Gastrocnemius medialis (tissue), 4 donors: ENCODE measurements at regions not wholly inside any gene's neighbourhood (a gene's known extent, or its start where the extent isn't known, plus 50 kb on each side); places are given as distances from the start of the nearest gene placed in this dataset.
"Not testable (repeated sequence)": the region's sequence is repeated elsewhere in the genome, so short reads cannot be mapped to it uniquely, and the experiment has no call there.

Experiments used
- ATAC-seq, 2 donors: fragments of 150-250 bp; one replicate each; pipeline ENCODE4 v1.9.1; 2016
- DNase-seq, 2 donors: peaks; one replicate each; pipeline ENCODE4 v3.0.0-alpha.2; 2019
- H3K27ac ChIP-seq, 4 donors: fragments of 200-600 bp; sonication (generic); 1 replicate in 1 of 4; 2 replicates in 3 of 4; pipeline ENCODE4 v1.5.1; 2016 to 2018; ENCODE audit warnings: mild to moderate bottlenecking in 2 of 4, moderate library complexity in 1 of 4
- H3K27me3 ChIP-seq, 3 donors: fragments of 200-600 bp; sonication (generic) in 2 of 3; 1 replicate in 1 of 3; 2 replicates in 2 of 3; pipeline versions ENCODE4 v1.5.1 to v1.6.0; 2016 to 2019; ENCODE audit warnings: mild to moderate bottlenecking in 1 of 3, moderate library complexity in 1 of 3
- H3K36me3 ChIP-seq, 2 donors: fragments of 200-600 bp; sonication (generic) in 1 of 2; one replicate each; pipeline ENCODE4 v1.5.1; 2017 to 2018
- H3K4me1 ChIP-seq, 2 donors: fragments of 200-600 bp; sonication (generic) in 1 of 2; one replicate each; pipeline ENCODE4 v1.5.1; 2016 to 2017; ENCODE audit warnings: mild to moderate bottlenecking in 2 of 2
- H3K4me3 ChIP-seq, 4 donors: fragments of 200-600 bp; sonication (generic) in 3 of 4; 1 replicate in 1 of 4; 2 replicates in 3 of 4; pipeline ENCODE4 v1.5.1; 2016 to 2019; ENCODE audit warnings: mild to moderate bottlenecking in 2 of 4
- H3K9me3 ChIP-seq, 3 donors: fragments of 200-600 bp; sonication (generic) in 2 of 3; 1 replicate in 1 of 3; 2 replicates in 2 of 3; pipeline ENCODE4 v1.5.1; 2016 to 2019
- CTCF ChIP-seq, 5 experiments: fragments of 450-650 bp in 3 of 5; fragments of 200-600 bp in 2 of 5; sonication (generic) in 2 of 5; IDR thresholded peaks in 4 of 5; conservative IDR thresholded peaks in 1 of 5; 1 replicate in 4 of 5; 2 replicates in 1 of 5; pipeline ENCODE4 v1.5.1; 2016 to 2019; ENCODE audit warnings: antibody characterized with exemption in 5 of 5, mild to moderate bottlenecking in 3 of 5, moderate library complexity in 3 of 5
- POLR2A ChIP-seq, 2 donors: fragments of 450-650 bp; IDR thresholded peaks; one replicate each; pipeline ENCODE4 v1.6.1; 2017; ENCODE audit warnings: antibody characterized with exemption in 2 of 2, mild to moderate bottlenecking in 2 of 2, moderate library complexity in 2 of 2
- in situ Hi-C, 4 donors: fragments of 200-750 bp; cut with MboI; loops; one replicate each; pipeline versions ENCODE4 v1.15.0 to v1.8.0; 2017; ENCODE audit warnings: low sequenced_read_pairs in 4 of 4
- intact Hi-C: fragments of 100-400 bp; cut with DNase I; formaldehyde crosslinking; loops from one replicate; pipeline ENCODE4 v1.15.1; 2023; ENCODE audit warnings: low total_unique reads

GRCh38 chr1:78303620-78304019 lies 187.2 kb upstream of the PTGFR start:
- TF ChIP-seq POLR2A (IDR thresholded peaks at IDR 0.05) (no peak), CTCF (IDR thresholded peaks at IDR 0.05 in 4 of 5, conservative IDR thresholded peaks at IDR 0.05 in 1 of 5) (no peak)
- Histone ChIP-seq H3K27me3 (no peaks in the 10 kb centered on the region), H3K4me1 (no peaks in the 10 kb centered on the region), H3K27ac (peak overlapping the region in 2 of 4 donors; percentile 3 to 36), H3K4me3 (no peak overlapping the region), H3K36me3 (no peaks in the 10 kb centered on the region), H3K9me3 (no peaks in the 10 kb centered on the region)
- intact Hi-C loops: no loop called here
- DNase-seq (peak; percentile 49 to 59), ATAC-seq (peak; percentile 74 to 84)
- in situ Hi-C loops: no loop called here

GRCh38 chr1:78304341-78304740 lies 186.4 kb upstream of the PTGFR start:
- Histone ChIP-seq H3K4me3 (no peak overlapping the region), H3K4me1 (no peaks in the 10 kb centered on the region), H3K27ac (no peak overlapping the region), H3K27me3 (no peaks in the 10 kb centered on the region), H3K36me3 (no peaks in the 10 kb centered on the region), H3K9me3 (no peaks in the 10 kb centered on the region)
- ATAC-seq (no peak), DNase-seq (no peak)
- intact Hi-C loops (no loop called here), in situ Hi-C loops (no loop called here)
- TF ChIP-seq POLR2A (IDR thresholded peaks at IDR 0.05): no peak
- TF ChIP-seq CTCF (IDR thresholded peaks at IDR 0.05 in 4 of 5, conservative IDR thresholded peaks at IDR 0.05 in 1 of 5): no peak

GRCh38 chr1:78304761-78305160 lies 186.0 kb upstream of the PTGFR start:
- Histone ChIP-seq H3K4me3 (no peak overlapping the region), H3K9me3 (no peaks in the 10 kb centered on the region), H3K36me3 (no peaks in the 10 kb centered on the region), H3K27ac (no peak overlapping the region), H3K27me3 (no peaks in the 10 kb centered on the region), H3K4me1 (no peaks in the 10 kb centered on the region)
- intact Hi-C loops: no loop called here
- no peak for TF ChIP-seq POLR2A (IDR thresholded peaks at IDR 0.05)
- TF ChIP-seq CTCF (IDR thresholded peaks at IDR 0.05 in 4 of 5, conservative IDR thresholded peaks at IDR 0.05 in 1 of 5): no peak
- in situ Hi-C loops: no loop called here
- DNase-seq: no peak
- ATAC-seq: no peak

GRCh38 chr1:78310261-78310660 lies 180.5 kb upstream of the PTGFR start:
- in situ Hi-C loops: not testable (repeated sequence)

GRCh38 chr1:78318011-78318410 lies 172.8 kb upstream of the PTGFR start:
- ATAC-seq: no peak
- Histone ChIP-seq H3K27ac (no peak overlapping the region), H3K36me3 (no peaks in the 10 kb centered on the region), H3K4me3 (no peak overlapping the region), H3K27me3 (no peaks in the 10 kb centered on the region), H3K9me3 (no peaks in the 10 kb centered on the region), H3K4me1 (no peaks in the 10 kb centered on the region)
- intact Hi-C loops (no loop called here), in situ Hi-C loops (no loop called here)
- TF ChIP-seq POLR2A (IDR thresholded peaks at IDR 0.05): no peak
- no peak for TF ChIP-seq CTCF (IDR thresholded peaks at IDR 0.05 in 4 of 5, conservative IDR thresholded peaks at IDR 0.05 in 1 of 5)
- no peak for DNase-seq

More at GRCh38 chr1:78310261-78310660, 180.5 kb upstream of the PTGFR start:
- H3K36me3 ChIP-seq, H3K27me3 ChIP-seq, H3K4me1 ChIP-seq, ATAC-seq, H3K4me3 ChIP-seq, intact Hi-C loops, H3K27ac ChIP-seq, DNase-seq, H3K9me3 ChIP-seq: not testable (repeated sequence)
